ENCODE measurements at regions not wholly inside any gene's neighbourhood (a gene's known extent, or its start where the extent isn't known, plus 50 kb on each side); places are given as distances from the start of the nearest gene placed in this dataset.

DNA sequence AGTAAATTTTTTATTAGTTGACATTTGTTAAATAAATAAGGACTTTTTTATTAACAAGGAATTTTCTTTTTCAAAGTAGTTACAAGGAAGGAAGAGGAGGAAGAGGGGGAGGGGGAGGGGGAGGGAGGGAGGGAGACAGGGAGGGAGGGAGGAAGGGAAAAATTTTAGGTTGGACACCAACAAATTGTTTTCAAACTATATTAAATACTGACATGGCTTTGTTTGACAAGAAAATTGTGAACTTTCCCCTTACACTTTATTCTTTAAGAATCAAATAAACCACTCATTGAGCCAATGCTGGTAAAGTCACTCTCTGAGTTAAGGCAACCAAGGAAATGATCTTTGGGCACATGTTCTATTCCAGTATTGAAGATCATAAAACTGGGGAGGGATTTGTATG lies 115.7 kb upstream of the PPP2R3A start:
- H3K27ac ChIP-seq = no peak overlapping the region
- no peaks in the 10 kb centered on the region for H3K9me3 ChIP-seq
- H3K36me3 ChIP-seq = no peaks in the 10 kb centered on the region
- DNase-seq (ENCODE audit: low spot score) = no peak
- no peak overlapping the region for H3K4me3 ChIP-seq
- TF ChIP-seq, protein P1, sequence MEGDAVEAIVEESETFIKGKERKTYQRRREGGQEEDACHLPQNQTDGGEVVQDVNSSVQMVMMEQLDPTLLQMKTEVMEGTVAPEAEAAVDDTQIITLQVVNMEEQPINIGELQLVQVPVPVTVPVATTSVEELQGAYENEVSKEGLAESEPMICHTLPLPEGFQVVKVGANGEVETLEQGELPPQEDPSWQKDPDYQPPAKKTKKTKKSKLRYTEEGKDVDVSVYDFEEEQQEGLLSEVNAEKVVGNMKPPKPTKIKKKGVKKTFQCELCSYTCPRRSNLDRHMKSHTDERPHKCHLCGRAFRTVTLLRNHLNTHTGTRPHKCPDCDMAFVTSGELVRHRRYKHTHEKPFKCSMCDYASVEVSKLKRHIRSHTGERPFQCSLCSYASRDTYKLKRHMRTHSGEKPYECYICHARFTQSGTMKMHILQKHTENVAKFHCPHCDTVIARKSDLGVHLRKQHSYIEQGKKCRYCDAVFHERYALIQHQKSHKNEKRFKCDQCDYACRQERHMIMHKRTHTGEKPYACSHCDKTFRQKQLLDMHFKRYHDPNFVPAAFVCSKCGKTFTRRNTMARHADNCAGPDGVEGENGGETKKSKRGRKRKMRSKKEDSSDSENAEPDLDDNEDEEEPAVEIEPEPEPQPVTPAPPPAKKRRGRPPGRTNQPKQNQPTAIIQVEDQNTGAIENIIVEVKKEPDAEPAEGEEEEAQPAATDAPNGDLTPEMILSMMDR (IDR thresholded peaks at IDR 0.05) = no peak
- H3K4me1 ChIP-seq = no peaks in the 10 kb centered on the region
- H3K27me3 ChIP-seq = no peaks in the 10 kb centered on the region

DNA sequence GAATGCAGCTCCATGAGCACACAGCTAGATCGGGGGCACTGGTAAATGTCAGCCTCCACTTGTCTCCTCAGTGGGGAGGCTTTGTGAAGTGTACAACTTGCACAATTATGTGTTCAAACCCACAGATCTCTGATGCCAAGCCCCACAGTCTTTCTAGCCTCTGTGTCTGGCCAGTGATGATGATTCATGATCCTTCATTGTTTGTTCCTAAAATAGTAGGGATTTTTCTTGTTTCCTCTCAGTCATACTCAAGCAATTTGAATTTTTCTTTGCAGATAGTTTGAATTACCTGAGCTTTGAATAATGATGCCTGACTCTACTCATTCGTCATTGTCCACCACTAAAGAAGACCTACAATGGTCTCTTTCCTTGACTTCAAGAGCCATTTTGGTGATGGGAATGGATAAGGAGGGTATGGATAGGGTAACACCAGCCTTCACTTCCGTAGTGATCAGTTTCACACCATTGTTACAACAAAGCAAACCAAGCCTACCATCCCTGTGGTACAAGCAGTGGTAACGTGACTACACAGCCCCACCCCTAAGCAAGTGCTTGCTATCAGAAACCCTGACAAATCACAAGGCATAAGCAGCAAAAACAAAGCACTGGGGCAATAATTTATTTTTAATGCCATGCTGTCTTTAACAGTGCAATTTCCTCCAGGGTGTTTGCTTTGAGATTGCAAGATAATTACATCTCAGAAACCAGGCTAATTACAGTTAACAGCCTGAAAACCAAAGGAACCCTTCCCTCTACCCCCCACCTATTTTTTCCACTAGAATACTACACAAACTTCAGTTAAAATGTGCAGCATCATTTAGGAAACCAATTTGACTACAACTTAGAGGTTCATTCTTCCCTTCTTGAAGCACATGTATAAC lies 114.1 kb upstream of the PPP2R3A start:
- Histone ChIP-seq H3K36me3 (no peaks in the 10 kb centered on the region), H3K27me3 (no peaks in the 10 kb centered on the region), H3K27ac (no peak overlapping the region), H3K4me3 (no peak overlapping the region), H3K4me1 (no peaks in the 10 kb centered on the region), H3K9me3 (no peaks in the 10 kb centered on the region)
- DNase-seq (ENCODE audit: low spot score) = no peak
- TF ChIP-seq, protein P1 (IDR thresholded peaks at IDR 0.05) = no peak

DNA sequence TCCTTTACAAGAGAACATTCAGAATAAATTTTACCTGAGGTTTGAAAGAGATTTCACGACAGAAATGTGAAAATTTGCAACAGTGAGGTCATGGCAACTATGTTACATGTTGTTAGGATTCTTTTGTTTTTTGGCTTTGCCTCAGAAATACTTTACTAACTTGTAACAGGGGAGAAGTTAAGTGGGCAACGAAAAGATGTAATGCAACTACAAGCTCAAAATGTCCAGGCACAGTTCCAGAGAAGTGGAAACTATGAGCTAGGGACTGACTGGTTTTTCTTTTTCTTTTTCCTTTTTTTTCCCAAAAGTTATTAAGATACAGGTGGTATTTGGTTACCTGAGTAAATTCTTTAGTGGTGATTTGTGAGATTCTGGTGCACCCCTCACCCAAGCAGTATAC lies 111.5 kb upstream of the PPP2R3A start:
- H3K27me3 ChIP-seq = no peaks in the 10 kb centered on the region
- H3K27ac ChIP-seq = no peak overlapping the region
- no peak overlapping the region for H3K4me3 ChIP-seq
- H3K9me3 ChIP-seq = no peaks in the 10 kb centered on the region
- DNase-seq (ENCODE audit: low spot score) = no peak
- TF ChIP-seq, protein P1 (IDR thresholded peaks at IDR 0.05) = no peak
- H3K36me3 ChIP-seq = no peaks in the 10 kb centered on the region
- no peaks in the 10 kb centered on the region for H3K4me1 ChIP-seq

DNA sequence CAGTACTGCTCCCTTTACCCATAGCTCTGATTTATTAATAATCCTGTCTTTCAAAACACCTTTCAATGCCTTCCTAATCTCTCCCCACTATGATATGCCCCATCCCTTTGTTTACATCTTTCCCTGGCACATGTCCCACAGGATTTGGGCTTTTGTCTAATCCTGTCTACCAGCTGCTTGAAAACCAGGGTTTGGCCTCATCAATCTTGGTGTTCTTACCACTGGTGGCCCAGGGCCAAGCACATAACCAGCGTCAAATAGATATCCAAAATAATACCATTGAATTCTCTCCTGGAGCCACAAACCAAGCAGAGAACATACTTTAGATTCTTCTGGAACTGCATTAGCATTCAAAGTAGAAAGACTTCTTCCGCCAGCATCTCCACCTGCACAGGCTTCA lies 104.8 kb upstream of the PPP2R3A start:
- no peaks in the 10 kb centered on the region for H3K4me1 ChIP-seq
- H3K27me3 ChIP-seq = no peaks in the 10 kb centered on the region
- H3K4me3 ChIP-seq = no peak overlapping the region
- H3K27ac ChIP-seq = no peak overlapping the region
- H3K36me3 ChIP-seq = no peaks in the 10 kb centered on the region
- TF ChIP-seq, protein P1 (IDR thresholded peaks at IDR 0.05) = no peak
- no peak for DNase-seq (ENCODE audit: low spot score)
- no peaks in the 10 kb centered on the region for H3K9me3 ChIP-seq

DNA sequence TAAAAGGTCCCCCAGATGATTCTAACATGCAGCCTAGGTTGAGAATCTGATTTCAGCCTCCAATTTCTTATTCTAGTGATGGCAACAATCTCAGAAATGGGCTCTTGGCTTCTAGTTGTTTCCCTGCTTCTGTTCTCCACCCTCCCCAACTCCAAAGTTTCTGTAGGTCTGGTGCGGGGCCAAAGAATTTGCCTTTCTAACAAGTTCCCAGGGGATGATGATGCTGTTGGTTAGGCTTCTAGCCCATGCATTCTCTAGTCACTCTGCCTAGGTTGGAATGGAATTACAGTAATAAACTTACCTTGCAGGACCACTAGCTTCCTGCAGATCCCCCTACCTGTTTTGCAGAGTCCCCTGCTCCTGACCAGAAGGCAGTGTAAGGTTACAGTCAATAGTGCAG lies 103.2 kb upstream of the PPP2R3A start:
- Histone ChIP-seq H3K27me3 (no peaks in the 10 kb centered on the region), H3K27ac (no peak overlapping the region), H3K4me3 (no peak overlapping the region), H3K9me3 (no peaks in the 10 kb centered on the region), H3K36me3 (no peaks in the 10 kb centered on the region), H3K4me1 (no peaks in the 10 kb centered on the region)
- TF ChIP-seq, protein P1 (IDR thresholded peaks at IDR 0.05) = no peak
- no peak for DNase-seq (ENCODE audit: low spot score)

DNA sequence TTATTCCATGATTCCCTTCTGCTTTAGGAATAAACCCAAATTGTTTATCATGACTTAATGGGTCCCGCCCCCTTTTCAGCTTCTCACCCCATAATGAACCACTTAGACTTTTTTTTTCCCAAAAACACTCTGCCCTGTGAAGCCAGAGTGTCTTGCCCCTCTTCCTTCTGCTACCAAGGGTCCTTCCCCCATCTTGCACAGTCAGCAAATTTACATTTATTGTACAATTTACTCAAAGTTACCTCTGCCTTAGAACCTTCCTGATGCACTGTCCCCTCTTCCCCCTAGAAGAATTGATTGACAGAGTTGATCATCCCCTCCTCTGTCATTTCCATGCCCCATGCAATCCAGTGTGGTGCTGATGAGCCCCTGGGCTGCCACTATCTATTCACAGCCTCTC lies 101.5 kb upstream of the PPP2R3A start:
- no peaks in the 10 kb centered on the region for H3K9me3 ChIP-seq
- no peaks in the 10 kb centered on the region for H3K27me3 ChIP-seq
- TF ChIP-seq, protein P1 (IDR thresholded peaks at IDR 0.05) = no peak
- no peaks in the 10 kb centered on the region for H3K36me3 ChIP-seq
- no peaks in the 10 kb centered on the region for H3K4me1 ChIP-seq
- no peak overlapping the region for H3K4me3 ChIP-seq
- H3K27ac ChIP-seq = no peak overlapping the region
- DNase-seq (ENCODE audit: low spot score) = no peak

All from right atrium auricular region (tissue), 2 donors.